ENCODE measurements at regions not wholly inside any gene's neighbourhood (a gene's known extent, or its start where the extent isn't known, plus 50 kb on each side); places are given as distances from the start of the nearest gene placed in this dataset.
"Not testable (repeated sequence)": the region's sequence is repeated elsewhere in the genome, so short reads cannot be mapped to it uniquely, and the experiment has no call there.

GRCh38 chr11:69915151-69915500 is 95.9 kb upstream of the FGF3 start:
- Histone ChIP-seq H3K4me2 (ENCODE audit: extremely low read depth, insufficient read depth, low read length) (peak overlapping the region; percentile 77), H3K9ac (ENCODE audit: insufficient read depth, low read length) (no peak overlapping the region), H2AFZ (ENCODE audit: low read length) (no peak overlapping the region), H3K4me3 (replicated peaks in 1 of 4; ENCODE audit: control extremely low read depth in 1 of 4, insufficient read depth in 1 of 4, low read depth in 3 of 4, low read length in 4 of 4) (peak overlapping the region in 1 of 4 experiments; percentile 7), H3K27ac (ENCODE audit: insufficient read depth, low read length) (peak overlapping the region; percentile 23), H3K27me3 (ENCODE audit: control insufficient read depth, insufficient read depth, low read length) (peaks cover 8% of the 10 kb centered on the region), H4K20me1 (ENCODE audit: control insufficient read depth, extremely low read depth, insufficient read depth, low read length) (no peaks in the 10 kb centered on the region), H3K79me2 (ENCODE audit: control insufficient read depth, insufficient read depth, low read length) (no peaks in the 10 kb centered on the region), H3K9me3 (ENCODE audit: control insufficient read depth, insufficient read depth, low read depth, low read length) (no peaks in the 10 kb centered on the region), H3K4me1 (ENCODE audit: control insufficient read depth, extremely low read depth, insufficient read depth, low read length) (peaks cover 15% of the 10 kb centered on the region), H3K36me3 (ENCODE audit: control insufficient read depth, insufficient read depth, low read length) (no peaks in the 10 kb centered on the region)
- peak in 1 of 2 donors; percentile 53 for DNase-seq (ENCODE audit: low read depth in 2 of 2)
- TF ChIP-seq EZH2 (IDR thresholded peaks at IDR 0.05; ENCODE audit: low read length, missing control alignments) (no peak), CTCF (conservative IDR thresholded peaks at IDR 0.05 in 1 of 2, IDR thresholded peaks at IDR 0.05 in 1 of 2; ENCODE audit: low read depth in 1 of 2, low read length in 2 of 2) (no peak)

- Histone ChIP-seq H3K4me1 (ENCODE audit: control insufficient read depth, extremely low read depth, insufficient read depth, low read length) (peaks cover 15% of the 10 kb centered on the region), H3K4me3 (replicated peaks in 1 of 4; ENCODE audit: control extremely low read depth in 1 of 4, insufficient read depth in 1 of 4, low read depth in 3 of 4, low read length in 4 of 4) (peak overlapping the region in 2 of 4 experiments; percentile 7 to 32), H3K79me2 (ENCODE audit: control insufficient read depth, insufficient read depth, low read length) (no peaks in the 10 kb centered on the region), H3K36me3 (ENCODE audit: control insufficient read depth, insufficient read depth, low read length) (no peaks in the 10 kb centered on the region), H3K9ac (ENCODE audit: insufficient read depth, low read length) (peak overlapping the region; percentile 8), H3K9me3 (ENCODE audit: control insufficient read depth, insufficient read depth, low read depth, low read length) (no peaks in the 10 kb centered on the region), H3K27ac (ENCODE audit: insufficient read depth, low read length) (peak overlapping the region; percentile 56), H3K4me2 (ENCODE audit: extremely low read depth, insufficient read depth, low read length) (peak overlapping the region; percentile 77), H3K27me3 (ENCODE audit: control insufficient read depth, insufficient read depth, low read length) (peaks cover 8% of the 10 kb centered on the region), H4K20me1 (ENCODE audit: control insufficient read depth, extremely low read depth, insufficient read depth, low read length) (no peaks in the 10 kb centered on the region), H2AFZ (ENCODE audit: low read length) (peak overlapping the region; percentile 46)
- TF ChIP-seq EZH2 (IDR thresholded peaks at IDR 0.05; ENCODE audit: low read length, missing control alignments) (no peak), CTCF (conservative IDR thresholded peaks at IDR 0.05 in 1 of 2, IDR thresholded peaks at IDR 0.05 in 1 of 2; ENCODE audit: low read depth in 1 of 2, low read length in 2 of 2) (peak; percentile 72 to 76)
- DNase-seq (ENCODE audit: low read depth in 2 of 2): peak; percentile 55 to 69
Measured at GRCh38 chr11:69915501-69916250, 96.5 kb upstream of the FGF3 start.

- H3K36me3 ChIP-seq (ENCODE audit: control insufficient read depth, insufficient read depth, low read length); H3K4me2 ChIP-seq (ENCODE audit: extremely low read depth, insufficient read depth, low read length); DNase-seq (ENCODE audit: low read depth in 2 of 2); H3K4me3 ChIP-seq (replicated peaks in 1 of 4; ENCODE audit: control extremely low read depth in 1 of 4, insufficient read depth in 1 of 4, low read depth in 3 of 4, low read length in 4 of 4); H3K9me3 ChIP-seq (ENCODE audit: control insufficient read depth, insufficient read depth, low read depth, low read length); H4K20me1 ChIP-seq (ENCODE audit: control insufficient read depth, extremely low read depth, insufficient read depth, low read length); H3K27me3 ChIP-seq (ENCODE audit: control insufficient read depth, insufficient read depth, low read length); H3K79me2 ChIP-seq (ENCODE audit: control insufficient read depth, insufficient read depth, low read length): not testable (repeated sequence)
- peak overlapping the region; percentile 46 for H2AFZ ChIP-seq (ENCODE audit: low read length)
- peak overlapping the region; percentile 56 for H3K27ac ChIP-seq (ENCODE audit: insufficient read depth, low read length)
- H3K9ac ChIP-seq (ENCODE audit: insufficient read depth, low read length): peak overlapping the region; percentile 8
- peaks cover 15% of the 10 kb centered on the region for H3K4me1 ChIP-seq (ENCODE audit: control insufficient read depth, extremely low read depth, insufficient read depth, low read length)
Measured at GRCh38 chr11:69916251-69916649, 97.0 kb upstream of the FGF3 start.

All from fibroblast of lung (primary cell).